ENCODE measurements at regions not wholly inside any gene's neighbourhood (a gene's known extent, or its start where the extent isn't known, plus 50 kb on each side); places are given as distances from the start of the nearest gene placed in this dataset.

DNA sequence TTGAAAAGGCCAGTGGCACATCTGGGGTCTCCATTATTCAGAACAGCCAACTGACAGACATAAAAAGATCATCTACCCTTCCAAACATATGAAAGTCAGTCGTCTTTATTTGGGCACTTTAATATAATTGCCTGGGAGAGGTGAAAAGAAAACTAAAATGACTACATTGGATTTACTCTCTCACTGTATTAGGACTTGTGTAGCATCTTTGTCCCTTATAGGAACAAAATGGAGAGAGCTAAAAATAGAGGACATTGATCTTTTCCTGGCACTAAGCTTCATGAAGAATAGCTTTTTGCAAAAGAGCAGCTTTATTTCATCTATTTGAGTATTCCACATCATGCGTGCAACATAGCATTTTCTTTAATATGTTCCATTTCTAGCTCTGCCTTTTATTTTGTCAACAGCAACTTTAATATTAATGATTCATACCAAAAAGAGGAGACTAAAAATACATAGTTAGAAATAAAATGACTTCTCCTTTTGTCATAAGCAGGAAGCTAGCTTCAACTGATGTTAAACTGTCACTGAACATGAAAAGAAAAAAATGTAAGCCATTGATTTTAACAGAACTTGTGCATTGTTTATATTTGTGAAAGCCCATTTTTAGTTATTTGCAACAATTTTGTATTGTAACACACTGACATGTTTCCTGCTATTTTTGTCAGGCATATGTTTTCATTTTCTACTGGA, 254.6 kb downstream of the SEC23A start:
- TF ChIP-seq GATA3 (IDR thresholded peaks at IDR 0.05; ENCODE audit: low read depth, low read length) (no peak), GATA2 (IDR thresholded peaks at IDR 0.05; ENCODE audit: low read depth, low read length) (no peak)

DNA sequence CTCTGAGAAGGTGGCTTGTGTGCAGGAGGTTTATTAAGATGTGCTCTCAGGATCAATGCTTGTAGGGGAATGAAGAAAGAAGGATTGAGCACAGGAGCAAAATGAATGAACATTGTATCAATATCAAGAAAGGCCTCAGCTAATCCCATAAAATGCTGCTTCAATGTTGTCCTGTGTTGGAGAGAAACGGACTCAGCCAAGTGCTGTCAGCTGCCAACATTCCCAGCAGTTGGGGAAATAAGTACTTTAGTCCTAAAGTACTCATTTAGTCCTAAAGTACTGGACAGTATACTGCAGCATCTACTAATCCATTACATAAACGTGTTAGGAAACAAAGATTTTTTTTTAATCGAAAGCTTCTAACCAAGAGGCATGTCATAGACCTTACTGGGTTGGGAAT, 255.9 kb downstream of the SEC23A start:
- no peak for TF ChIP-seq GATA2 (IDR thresholded peaks at IDR 0.05; ENCODE audit: low read depth, low read length)
- TF ChIP-seq GATA3 (IDR thresholded peaks at IDR 0.05; ENCODE audit: low read depth, low read length): no peak

DNA sequence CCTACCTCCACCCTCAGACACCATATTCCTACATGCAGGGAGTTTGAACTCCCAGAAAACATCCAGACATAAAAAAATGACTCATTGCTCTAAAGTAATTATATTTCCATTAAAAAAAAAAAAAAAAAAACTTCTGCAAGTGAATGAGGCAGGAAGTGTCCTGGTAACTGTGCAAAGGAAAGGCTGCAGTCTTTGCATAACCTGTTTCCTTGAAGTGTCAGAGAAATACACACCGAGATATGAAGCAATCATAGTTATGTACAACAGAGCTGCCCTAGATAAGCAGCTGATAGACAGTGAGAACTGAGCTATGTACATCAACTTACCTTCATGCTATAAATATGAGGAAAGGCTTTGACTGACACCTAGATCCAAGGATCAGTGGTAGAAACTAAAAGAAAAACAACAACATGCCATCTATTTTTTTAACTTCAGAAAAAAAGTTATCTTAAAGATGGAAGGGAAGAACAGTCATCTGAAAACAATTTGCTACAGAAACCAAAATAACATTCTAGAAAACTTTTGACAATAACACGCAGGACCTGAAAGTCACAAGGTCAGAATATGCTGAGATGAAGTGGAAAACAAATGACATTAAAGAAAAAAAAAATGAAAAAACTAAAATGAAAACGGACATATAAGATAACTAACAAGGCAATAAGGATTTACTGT, 263.2 kb downstream of the SEC23A start:
- TF ChIP-seq GATA3 (IDR thresholded peaks at IDR 0.05; ENCODE audit: low read depth, low read length) (no peak), GATA2 (IDR thresholded peaks at IDR 0.05; ENCODE audit: low read depth, low read length) (no peak)

DNA sequence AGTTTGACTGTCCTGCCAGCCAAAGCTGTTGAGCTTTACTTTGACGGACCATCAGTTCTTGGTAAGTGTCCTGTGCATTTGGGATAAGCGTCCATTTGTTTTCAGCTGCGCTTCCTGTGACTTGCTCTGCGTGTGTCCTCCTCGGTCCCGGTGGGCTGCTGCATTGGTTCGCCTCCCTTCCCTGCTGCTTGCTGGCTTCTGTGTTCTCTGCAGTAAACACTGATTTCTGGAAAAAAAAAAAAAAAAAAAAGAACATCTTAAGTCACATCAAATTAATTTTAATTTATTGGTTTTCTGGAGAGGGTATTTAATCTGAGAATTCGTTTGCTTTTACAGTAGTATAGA, 264.1 kb downstream of the SEC23A start:
- TF ChIP-seq GATA3 (IDR thresholded peaks at IDR 0.05; ENCODE audit: low read depth, low read length) (no peak), GATA2 (IDR thresholded peaks at IDR 0.05; ENCODE audit: low read depth, low read length) (no peak)

DNA sequence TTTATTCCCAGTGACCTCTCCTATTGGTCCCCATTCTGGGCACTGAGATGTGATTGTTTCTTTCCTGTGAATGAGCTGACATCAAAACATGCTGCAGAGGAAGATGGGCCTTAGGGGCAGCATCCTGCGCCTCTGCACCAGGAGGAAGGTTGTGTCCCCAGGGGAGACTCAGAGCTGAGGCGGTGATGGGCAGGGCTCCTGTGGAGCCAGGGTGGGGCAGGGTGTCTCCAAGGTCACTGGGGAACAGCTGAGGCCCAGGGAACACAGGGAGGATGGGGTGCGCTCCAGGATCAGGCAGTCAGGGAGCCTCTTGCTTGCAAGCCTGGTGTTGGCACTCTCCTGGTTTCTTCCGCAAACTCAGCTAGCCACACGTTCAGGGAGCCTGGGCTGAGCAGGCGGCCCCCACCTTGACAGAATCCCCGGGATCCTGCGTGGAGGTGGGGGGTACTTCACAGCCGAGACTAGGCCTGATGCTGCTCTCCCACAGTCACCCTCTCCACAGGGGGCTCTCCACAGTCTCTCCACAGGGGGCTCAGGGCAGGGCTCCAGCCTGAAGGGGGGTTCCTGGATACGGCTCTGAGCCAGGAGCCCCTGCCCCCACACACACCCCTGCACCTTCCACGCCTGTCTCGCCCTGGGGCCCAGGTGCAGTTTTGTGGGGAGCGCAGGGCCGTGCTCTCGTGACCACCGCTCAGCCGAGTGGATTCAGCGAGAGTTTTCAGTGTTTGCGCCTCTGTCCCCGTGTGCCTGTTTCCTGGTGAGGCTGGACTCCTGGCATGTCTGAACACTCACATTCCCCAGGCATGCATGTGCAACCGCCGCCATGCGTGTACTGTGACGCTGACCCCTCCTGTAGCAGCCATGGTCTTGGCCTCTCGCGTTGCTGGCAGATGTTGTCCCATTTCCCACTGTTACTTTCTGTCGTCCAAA, 264.7 kb downstream of the SEC23A start:
- TF ChIP-seq GATA3 (IDR thresholded peaks at IDR 0.05; ENCODE audit: low read depth, low read length) (no peak), GATA2 (IDR thresholded peaks at IDR 0.05; ENCODE audit: low read depth, low read length) (no peak)

DNA sequence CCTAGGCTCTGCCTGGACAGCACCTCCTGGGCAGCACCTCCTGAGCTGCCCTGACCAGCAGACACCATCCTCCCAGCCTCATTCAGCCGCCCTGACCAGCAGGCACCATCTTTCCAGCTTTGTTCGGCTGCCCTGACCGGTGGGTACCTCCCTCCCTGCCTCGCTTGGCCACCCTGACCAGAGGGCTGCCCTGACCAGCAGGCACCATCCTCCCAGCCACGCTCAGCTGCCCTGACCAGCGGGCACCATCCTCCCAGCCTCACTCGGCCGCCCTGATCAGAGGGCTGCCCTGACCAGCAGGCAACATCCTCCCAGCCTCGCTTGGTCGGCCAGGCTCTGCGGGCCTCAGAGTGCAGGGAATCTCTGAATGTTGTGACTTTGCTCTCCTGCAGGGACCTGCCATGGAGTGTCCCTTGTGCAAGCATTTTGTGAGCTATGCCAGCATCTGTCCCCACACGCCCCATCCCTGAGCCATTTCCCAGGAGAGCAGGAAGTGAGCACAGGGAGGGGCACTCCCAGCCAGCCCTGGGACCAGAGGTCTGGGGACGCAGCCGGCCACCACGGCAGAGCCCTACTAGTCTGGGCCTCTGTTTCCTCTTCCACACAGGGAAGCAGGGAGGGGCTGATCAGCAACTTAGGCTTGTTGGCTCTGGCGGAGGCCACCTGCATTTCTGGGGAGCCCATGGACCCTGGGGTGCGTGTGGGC, 265.5 kb downstream of the SEC23A start:
- TF ChIP-seq GATA3 (IDR thresholded peaks at IDR 0.05; ENCODE audit: low read depth, low read length) (no peak), GATA2 (IDR thresholded peaks at IDR 0.05; ENCODE audit: low read depth, low read length) (no peak)

DNA sequence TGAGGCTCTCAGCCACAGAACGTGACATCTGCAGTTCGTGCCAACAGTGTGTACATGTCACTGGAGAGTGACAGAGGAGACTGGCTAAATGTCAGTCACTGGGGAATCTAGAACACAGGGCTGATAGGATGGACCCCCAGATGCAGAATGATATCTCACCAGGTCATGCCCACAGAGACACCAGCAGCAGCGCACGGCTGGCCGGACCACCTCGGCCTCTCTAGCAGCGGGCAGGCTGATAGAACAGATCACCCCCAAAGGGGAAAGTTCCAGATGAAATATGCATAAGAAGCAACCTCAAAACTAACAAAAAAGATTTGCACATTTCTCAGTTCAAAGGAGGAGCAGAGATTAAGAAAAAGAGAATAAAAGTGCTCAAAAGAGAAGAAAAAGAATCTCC, 266.5 kb downstream of the SEC23A start:
- TF ChIP-seq GATA2 (IDR thresholded peaks at IDR 0.05; ENCODE audit: low read depth, low read length) (no peak), GATA3 (IDR thresholded peaks at IDR 0.05; ENCODE audit: low read depth, low read length) (no peak)

DNA sequence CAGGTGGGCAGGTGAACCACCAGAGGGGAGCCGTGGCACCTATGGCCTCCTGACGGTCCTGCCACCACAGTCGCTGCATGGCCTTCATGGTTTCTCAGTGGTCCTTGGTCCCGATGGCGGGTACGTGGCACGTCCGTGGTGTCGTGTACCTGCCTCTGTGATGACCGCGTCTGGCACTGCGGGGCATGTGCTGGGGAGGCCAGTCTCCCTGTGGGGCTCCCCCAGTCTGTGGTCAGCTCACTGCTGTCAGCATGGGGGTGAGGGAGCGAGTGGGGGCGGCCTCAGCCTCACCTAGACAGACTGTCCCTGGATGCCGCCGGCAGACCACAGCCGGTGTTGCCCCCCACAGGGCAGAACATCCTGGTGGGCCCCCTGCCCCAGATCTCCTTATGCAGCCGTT, 267.2 kb downstream of the SEC23A start:
- TF ChIP-seq GATA2 (IDR thresholded peaks at IDR 0.05; ENCODE audit: low read depth, low read length): no peak
- no peak for TF ChIP-seq GATA3 (IDR thresholded peaks at IDR 0.05; ENCODE audit: low read depth, low read length)

DNA sequence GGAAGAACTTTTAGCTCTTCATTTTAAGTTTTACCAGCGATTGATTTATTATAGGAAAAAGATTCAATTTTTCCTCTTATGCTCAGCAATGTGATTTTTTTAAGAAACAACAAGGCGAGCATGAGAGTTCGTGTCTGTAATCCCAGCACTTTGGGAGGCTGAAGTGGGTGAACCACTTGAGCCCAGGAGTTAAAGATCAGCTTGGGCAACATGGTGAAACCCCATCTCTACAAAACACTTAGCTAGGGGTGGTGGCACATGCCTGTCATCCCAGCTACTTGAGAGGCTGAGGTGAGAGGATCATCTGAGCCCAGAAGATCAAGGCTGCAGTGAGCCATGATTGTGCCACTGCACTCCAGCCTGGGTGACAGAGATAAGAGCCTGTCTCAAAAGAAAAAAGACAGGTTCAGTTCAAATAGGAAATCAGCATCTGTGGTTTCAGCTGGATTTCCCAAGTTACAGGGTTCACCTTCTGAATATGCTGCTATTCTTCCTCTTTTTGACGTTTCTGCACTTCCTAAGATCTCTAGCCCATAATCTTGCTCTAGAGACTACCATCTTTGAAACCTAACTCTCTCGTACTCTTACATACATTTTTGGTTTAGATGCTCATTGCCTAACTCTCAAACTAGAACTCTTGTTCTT, 274.7 kb downstream of the SEC23A start:
- TF ChIP-seq GATA2 (IDR thresholded peaks at IDR 0.05; ENCODE audit: low read depth, low read length) (no peak), GATA3 (IDR thresholded peaks at IDR 0.05; ENCODE audit: low read depth, low read length) (no peak)

DNA sequence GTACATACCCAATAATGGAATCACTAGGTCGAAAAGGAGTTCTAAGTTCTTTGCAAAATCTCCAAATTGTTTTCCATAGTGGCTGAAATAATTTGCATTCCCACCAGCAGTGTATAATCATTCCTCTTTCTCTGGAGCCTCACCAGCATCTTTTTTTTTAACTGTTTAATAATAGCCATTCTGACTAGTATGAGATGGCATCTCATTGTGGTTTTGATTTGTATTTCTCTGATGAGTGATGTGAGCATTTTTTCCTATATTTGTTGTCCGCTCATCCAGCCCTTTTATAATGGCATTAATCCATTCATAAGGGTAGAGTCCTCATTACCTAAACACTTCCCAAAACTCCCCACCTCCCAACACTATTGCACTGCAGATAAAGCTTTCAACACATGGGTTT, 278.3 kb downstream of the SEC23A start:
- no peak for TF ChIP-seq GATA3 (IDR thresholded peaks at IDR 0.05; ENCODE audit: low read depth, low read length)
- TF ChIP-seq GATA2 (IDR thresholded peaks at IDR 0.05; ENCODE audit: low read depth, low read length): no peak

DNA sequence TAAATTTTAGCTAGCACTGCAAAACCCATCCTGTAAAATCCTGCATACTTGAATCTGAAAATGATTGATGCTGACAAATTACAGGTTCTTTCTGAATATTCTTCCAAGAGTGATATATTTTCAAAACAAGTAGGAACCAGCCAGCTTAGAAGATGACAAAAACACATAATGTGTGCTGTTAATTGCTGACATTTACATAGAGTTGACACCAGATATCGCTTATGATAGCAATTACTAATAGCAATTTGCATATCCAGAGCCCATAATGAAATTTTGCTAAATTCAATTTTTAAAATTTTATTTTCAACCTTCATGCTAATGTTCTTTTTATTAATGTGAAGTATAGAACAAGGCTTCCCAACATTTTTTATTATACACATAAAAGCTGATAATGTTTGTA, 284.5 kb downstream of the SEC23A start:
- TF ChIP-seq GATA3 (IDR thresholded peaks at IDR 0.05; ENCODE audit: low read depth, low read length) (no peak), GATA2 (IDR thresholded peaks at IDR 0.05; ENCODE audit: low read depth, low read length) (no peak)

DNA sequence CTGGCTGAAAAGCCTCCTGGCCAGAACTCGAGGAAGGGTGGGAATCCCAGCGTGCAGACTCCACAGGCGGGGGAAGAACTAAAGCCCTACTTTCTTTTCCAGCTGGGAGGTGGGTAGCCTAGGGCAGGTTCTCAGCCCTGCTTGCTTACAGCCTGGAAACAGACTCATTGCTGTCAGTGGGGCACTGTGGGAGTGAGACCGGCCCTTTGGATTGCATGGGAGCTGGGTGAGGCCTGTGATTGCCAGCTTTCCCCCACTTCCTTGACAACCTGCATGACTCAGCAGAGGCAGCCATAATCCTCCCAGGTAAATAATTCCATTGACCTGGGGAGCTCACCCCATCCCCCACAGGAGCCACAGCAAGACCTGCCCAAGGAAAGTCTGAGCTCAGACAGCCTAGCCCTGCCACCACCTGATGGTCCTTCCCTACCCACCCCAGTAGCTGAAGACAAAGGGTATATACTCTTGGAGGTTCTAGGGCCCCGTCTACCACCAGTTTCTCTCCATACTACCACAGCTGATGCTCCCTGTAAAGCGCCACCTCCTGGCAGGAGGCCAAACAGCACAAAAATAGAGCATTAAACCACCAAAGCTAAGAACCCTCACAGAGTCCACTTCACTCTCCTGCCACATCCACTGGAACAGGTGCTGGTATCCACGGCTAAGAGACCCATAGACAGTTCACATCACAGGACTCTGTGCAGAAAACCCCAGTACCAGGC, 294.1 kb downstream of the SEC23A start:
- TF ChIP-seq GATA3 (IDR thresholded peaks at IDR 0.05; ENCODE audit: low read depth, low read length): no peak
- no peak for TF ChIP-seq GATA2 (IDR thresholded peaks at IDR 0.05; ENCODE audit: low read depth, low read length)

DNA sequence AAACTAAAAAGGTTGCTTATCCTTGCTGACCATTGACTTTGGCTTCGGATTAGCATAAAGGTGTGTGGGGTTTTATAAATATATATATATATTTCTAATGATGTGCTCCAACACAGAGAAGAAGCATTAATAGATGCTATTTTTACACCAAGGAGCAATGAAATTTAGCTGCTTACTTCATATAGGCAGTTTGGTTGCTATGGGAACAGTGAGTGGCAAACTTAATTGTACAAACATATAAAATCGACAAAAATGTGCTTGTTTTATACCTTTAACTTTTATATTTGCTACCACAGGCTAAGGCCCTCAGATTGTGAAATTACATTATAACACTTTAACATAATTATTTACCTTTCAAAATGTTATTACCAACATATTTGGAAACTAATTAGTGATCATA, 303.4 kb downstream of the SEC23A start:
- TF ChIP-seq GATA2 (IDR thresholded peaks at IDR 0.05; ENCODE audit: low read depth, low read length) (no peak), GATA3 (IDR thresholded peaks at IDR 0.05; ENCODE audit: low read depth, low read length) (no peak)

Measured in SH-SY5Y (cell line).